ENCODE measurements at regions not wholly inside any gene's neighbourhood (a gene's known extent, or its start where the extent isn't known, plus 50 kb on each side); places are given as distances from the start of the nearest gene placed in this dataset.

- TF ChIP-seq CTCF (IDR thresholded peaks at IDR 0.05) = no peak
- no peak for TF ChIP-seq EZH2 (IDR thresholded peaks at IDR 0.05; ENCODE audit: borderline replicate concordance, insufficient read depth, low read depth, low read length, poor library complexity, severe bottlenecking)
These were observed 168.1 kb downstream of the KCNE4 start for GRCh38 chr2:223219872-223220657.

Data from B cell (primary cell).